Spleen (tissue), 7 donors: ENCODE measurements at regions not wholly inside any gene's neighbourhood (a gene's known extent, or its start where the extent isn't known, plus 50 kb on each side); places are given as distances from the start of the nearest gene placed in this dataset.

Experiments used
- POLR2A ChIP-seq, 3 donors: fragments of 450-650 bp; IDR thresholded peaks; one replicate each; pipeline ENCODE4 v1.5.1; 2017; ENCODE audit warnings: antibody characterized with exemption in 3 of 3, mild to moderate bottlenecking in 1 of 3
- TF ChIP-seq, protein P1 (sequence below), 11 experiments: fragments of 200-600 bp in 7 of 11; fragments of 450-650 bp in 4 of 11; sonication (generic) in 4 of 11; IDR thresholded peaks in 8 of 11; conservative IDR thresholded peaks in 3 of 11; 1 replicate in 7 of 11; 2 replicates in 4 of 11; pipeline versions ENCODE4 v1.4.0 to v1.8.0; 2016 to 2021; ENCODE audit warnings: antibody characterized with exemption in 11 of 11, inconsistent platforms in 4 of 11, mild to moderate bottlenecking in 1 of 11
- donor health status: DM: no; HTN: no; CAD: no; lungs with moderate emphysema.
- donor health status: DM: no; HTN: no; CAD: no.
- donor health status: DM: no; HTN: no; CAD: no.

GRCh38 chr5:4309026-4309425 lies 713.4 kb downstream of the IRX1 start:
- TF ChIP-seq, protein P1, sequence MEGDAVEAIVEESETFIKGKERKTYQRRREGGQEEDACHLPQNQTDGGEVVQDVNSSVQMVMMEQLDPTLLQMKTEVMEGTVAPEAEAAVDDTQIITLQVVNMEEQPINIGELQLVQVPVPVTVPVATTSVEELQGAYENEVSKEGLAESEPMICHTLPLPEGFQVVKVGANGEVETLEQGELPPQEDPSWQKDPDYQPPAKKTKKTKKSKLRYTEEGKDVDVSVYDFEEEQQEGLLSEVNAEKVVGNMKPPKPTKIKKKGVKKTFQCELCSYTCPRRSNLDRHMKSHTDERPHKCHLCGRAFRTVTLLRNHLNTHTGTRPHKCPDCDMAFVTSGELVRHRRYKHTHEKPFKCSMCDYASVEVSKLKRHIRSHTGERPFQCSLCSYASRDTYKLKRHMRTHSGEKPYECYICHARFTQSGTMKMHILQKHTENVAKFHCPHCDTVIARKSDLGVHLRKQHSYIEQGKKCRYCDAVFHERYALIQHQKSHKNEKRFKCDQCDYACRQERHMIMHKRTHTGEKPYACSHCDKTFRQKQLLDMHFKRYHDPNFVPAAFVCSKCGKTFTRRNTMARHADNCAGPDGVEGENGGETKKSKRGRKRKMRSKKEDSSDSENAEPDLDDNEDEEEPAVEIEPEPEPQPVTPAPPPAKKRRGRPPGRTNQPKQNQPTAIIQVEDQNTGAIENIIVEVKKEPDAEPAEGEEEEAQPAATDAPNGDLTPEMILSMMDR (IDR thresholded peaks at IDR 0.05 in 8 of 11, conservative IDR thresholded peaks at IDR 0.05 in 3 of 11): no peak
- TF ChIP-seq POLR2A (IDR thresholded peaks at IDR 0.05): no peak
